ENCODE measurements at regions not wholly inside any gene's neighbourhood (a gene's known extent, or its start where the extent isn't known, plus 50 kb on each side); places are given as distances from the start of the nearest gene placed in this dataset.
A peak's percentile ranks its signal among the peaks of the same experiment; 100 is the strongest.

DNA sequence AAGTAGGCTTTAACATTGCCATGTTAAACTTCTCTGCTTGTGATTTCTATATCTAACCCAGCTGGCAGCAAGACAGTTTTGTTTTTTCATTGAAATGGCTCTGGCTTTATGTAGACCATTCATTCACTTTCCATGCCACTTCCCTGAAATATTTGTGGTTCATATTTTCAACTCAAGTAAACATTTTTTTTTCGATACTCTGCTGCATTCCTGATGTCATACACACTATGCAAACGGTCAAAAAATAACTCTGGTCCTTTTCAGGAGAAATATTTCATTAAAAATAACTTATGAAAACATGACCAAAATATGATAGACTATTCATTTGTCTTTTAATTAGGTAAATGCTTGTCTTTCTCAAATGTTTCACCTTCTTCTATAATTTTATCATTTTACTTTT, 116.3 kb downstream of the USP22 start:
- H4K20me1 ChIP-seq (ENCODE audit: insufficient read depth) = no peaks in the 10 kb centered on the region
- H3K4me1 ChIP-seq (replicated peaks; ENCODE audit: insufficient read depth) = peaks cover 14% of the 10 kb centered on the region
- no peaks in the 10 kb centered on the region for H3K9me2 ChIP-seq (ENCODE audit: insufficient read depth)
- no peak for TF ChIP-seq EZH2 (IDR thresholded peaks at IDR 0.05; ENCODE audit: low read depth)
- TF ChIP-seq, protein P1, sequence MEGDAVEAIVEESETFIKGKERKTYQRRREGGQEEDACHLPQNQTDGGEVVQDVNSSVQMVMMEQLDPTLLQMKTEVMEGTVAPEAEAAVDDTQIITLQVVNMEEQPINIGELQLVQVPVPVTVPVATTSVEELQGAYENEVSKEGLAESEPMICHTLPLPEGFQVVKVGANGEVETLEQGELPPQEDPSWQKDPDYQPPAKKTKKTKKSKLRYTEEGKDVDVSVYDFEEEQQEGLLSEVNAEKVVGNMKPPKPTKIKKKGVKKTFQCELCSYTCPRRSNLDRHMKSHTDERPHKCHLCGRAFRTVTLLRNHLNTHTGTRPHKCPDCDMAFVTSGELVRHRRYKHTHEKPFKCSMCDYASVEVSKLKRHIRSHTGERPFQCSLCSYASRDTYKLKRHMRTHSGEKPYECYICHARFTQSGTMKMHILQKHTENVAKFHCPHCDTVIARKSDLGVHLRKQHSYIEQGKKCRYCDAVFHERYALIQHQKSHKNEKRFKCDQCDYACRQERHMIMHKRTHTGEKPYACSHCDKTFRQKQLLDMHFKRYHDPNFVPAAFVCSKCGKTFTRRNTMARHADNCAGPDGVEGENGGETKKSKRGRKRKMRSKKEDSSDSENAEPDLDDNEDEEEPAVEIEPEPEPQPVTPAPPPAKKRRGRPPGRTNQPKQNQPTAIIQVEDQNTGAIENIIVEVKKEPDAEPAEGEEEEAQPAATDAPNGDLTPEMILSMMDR (conservative IDR thresholded peaks at IDR 0.05) = no peak
- no peaks in the 10 kb centered on the region for H3K36me3 ChIP-seq (ENCODE audit: low read depth)
- H2AFZ ChIP-seq = no peak overlapping the region
- ChIA-PET CTCF (no interaction called here), POLR2A (ENCODE audit: unreplicated experiment) (interaction anchor here (0.6 kb wide), 1 partner anchor 12 kb away, joined by 14 read pairs; no protein-coding TSS in a partner anchor)
- no peak overlapping the region for H3K27ac ChIP-seq
- no peaks in the 10 kb centered on the region for H3F3A ChIP-seq (ENCODE audit: insufficient read depth, low read depth)
- intact Hi-C loops (cut with micrococcal nuclease; ENCODE audit: unreplicated experiment) = no loop called here
- peak in 1 of 2 experiments; percentile 66 for DNase-seq
- no peak overlapping the region for H3K4me3 ChIP-seq
- no TSS peak for BruUV-seq (replicated peaks)
- no peaks in the 10 kb centered on the region for H3K9me3 ChIP-seq (ENCODE audit: insufficient read depth, low read depth)
- H3K79me2 ChIP-seq (ENCODE audit: low read depth) = no peaks in the 10 kb centered on the region
- H3K27me3 ChIP-seq (ENCODE audit: insufficient read depth, low read depth) = no peaks in the 10 kb centered on the region
- no peak overlapping the region for H3K4me2 ChIP-seq

DNA sequence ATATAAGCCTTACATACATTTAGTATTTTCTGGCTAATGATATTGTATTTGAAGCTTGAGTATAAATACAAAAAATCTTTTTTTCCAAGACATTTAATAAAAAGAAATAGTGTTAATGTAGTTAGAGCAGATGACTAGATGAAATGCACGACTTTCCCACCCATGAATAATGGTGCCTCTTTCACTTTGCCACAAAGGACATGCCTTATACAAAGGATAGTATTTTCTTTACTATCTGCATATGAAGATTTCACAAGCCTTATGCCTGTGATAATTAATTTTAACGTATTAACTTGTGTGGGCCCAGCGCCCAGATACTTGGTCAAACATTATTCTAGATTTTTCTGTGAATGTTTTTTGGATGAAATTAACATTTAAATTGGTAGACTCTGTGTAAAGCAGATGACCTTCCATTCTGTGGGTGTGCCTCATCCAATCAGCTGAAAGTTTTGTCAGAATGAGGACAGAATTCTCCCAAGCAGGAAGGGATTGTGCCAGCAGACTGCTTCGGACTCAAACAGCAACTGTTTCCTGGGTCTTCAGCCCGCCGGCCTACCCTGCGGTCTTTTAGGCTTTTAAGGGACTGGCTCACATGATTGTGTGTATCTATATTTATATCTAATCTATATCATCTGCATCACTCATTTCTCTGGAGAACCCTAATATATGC, 115.4 kb downstream of the USP22 start:
- no peaks in the 10 kb centered on the region for H3K36me3 ChIP-seq (ENCODE audit: low read depth)
- CTCF ChIA-PET = no interaction called here
- H3K9me3 ChIP-seq (ENCODE audit: insufficient read depth, low read depth) = no peaks in the 10 kb centered on the region
- H3K4me2 ChIP-seq = no peak overlapping the region
- H3K4me1 ChIP-seq (replicated peaks; ENCODE audit: insufficient read depth) = peaks cover 11% of the 10 kb centered on the region
- H3K27me3 ChIP-seq (ENCODE audit: insufficient read depth, low read depth) = no peaks in the 10 kb centered on the region
- H3K9me2 ChIP-seq (ENCODE audit: insufficient read depth) = no peaks in the 10 kb centered on the region
- H2AFZ ChIP-seq = no peak overlapping the region
- TF ChIP-seq EZH2 (IDR thresholded peaks at IDR 0.05; ENCODE audit: low read depth) = no peak
- TF ChIP-seq, protein P1 (conservative IDR thresholded peaks at IDR 0.05) = no peak
- POLR2A ChIA-PET (ENCODE audit: unreplicated experiment) = no interaction called here
- no peaks in the 10 kb centered on the region for H3K79me2 ChIP-seq (ENCODE audit: low read depth)
- no peak overlapping the region for H3K4me3 ChIP-seq
- no peak overlapping the region for H3K27ac ChIP-seq
- no peaks in the 10 kb centered on the region for H4K20me1 ChIP-seq (ENCODE audit: insufficient read depth)
- intact Hi-C loops (cut with micrococcal nuclease; ENCODE audit: unreplicated experiment) = no loop called here
- H3F3A ChIP-seq (ENCODE audit: insufficient read depth, low read depth) = no peaks in the 10 kb centered on the region
- BruUV-seq (replicated peaks) = no TSS peak
- DNase-seq = no peak

DNA sequence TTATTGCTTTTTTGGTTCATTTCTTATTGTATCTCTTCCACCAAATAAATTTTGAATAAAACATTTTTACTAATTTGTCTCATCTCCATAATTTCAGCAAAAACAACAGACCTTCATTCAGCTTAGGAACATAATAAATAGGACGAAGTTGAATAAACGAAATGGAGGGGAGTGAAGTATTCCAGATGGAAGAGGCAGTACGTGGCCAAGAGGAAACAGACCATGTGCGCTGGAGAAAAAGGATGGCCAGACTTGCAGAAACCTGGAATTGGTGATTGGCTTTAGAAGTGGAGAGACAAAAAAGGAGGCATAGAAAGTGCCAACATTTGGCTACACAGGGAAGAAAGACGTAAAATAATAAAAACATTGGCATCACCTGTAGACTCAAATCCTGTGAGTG, 113.5 kb downstream of the USP22 start:
- Histone ChIP-seq H3K9me3 (ENCODE audit: insufficient read depth, low read depth) (no peaks in the 10 kb centered on the region), H3K27me3 (ENCODE audit: insufficient read depth, low read depth) (no peaks in the 10 kb centered on the region), H2AFZ (no peak overlapping the region), H3K4me3 (no peak overlapping the region), H3K79me2 (ENCODE audit: low read depth) (no peaks in the 10 kb centered on the region), H3K36me3 (ENCODE audit: low read depth) (no peaks in the 10 kb centered on the region), H3K4me1 (replicated peaks; ENCODE audit: insufficient read depth) (peaks cover 12% of the 10 kb centered on the region), H3K9me2 (ENCODE audit: insufficient read depth) (no peaks in the 10 kb centered on the region), H3F3A (ENCODE audit: insufficient read depth, low read depth) (no peaks in the 10 kb centered on the region), H3K27ac (no peak overlapping the region), H3K4me2 (no peak overlapping the region), H4K20me1 (ENCODE audit: insufficient read depth) (no peaks in the 10 kb centered on the region)
- BruUV-seq (replicated peaks) = no TSS peak
- ChIA-PET POLR2A (ENCODE audit: unreplicated experiment) (no interaction called here), CTCF (no interaction called here)
- TF ChIP-seq EZH2 (IDR thresholded peaks at IDR 0.05; ENCODE audit: low read depth) = no peak
- TF ChIP-seq, protein P1 (conservative IDR thresholded peaks at IDR 0.05) = no peak
- intact Hi-C loops (cut with micrococcal nuclease; ENCODE audit: unreplicated experiment) = no loop called here
- no peak for DNase-seq
